ENCODE measurements at regions not wholly inside any gene's neighbourhood (a gene's known extent, or its start where the extent isn't known, plus 50 kb on each side); places are given as distances from the start of the nearest gene placed in this dataset.
A peak's percentile ranks its signal among the peaks of the same experiment; 100 is the strongest.

DNA sequence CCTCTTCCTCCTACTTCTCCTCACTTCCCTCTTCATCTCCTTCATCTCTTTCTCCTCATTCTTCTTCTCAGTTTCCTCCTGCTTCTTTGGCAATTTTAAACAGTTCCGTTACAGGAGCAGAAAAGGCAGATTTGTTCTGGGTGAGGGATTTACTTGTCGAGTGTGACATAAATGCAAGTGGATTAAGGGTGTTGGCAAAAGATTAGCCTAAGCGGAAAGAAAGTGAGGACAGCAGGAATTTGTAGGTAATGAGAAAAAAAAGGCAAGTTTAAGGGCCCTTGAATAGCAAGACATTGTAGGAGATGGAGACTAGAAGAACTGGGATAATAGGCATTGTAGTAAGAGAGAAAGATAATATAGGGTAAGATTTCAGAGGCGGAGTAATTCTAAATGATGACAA, 841.6 kb downstream of the RAPGEF2 start:
- DNase-seq (ENCODE audit: low read depth, low spot score) (no peak), FAIRE-seq (no peak)
- Histone ChIP-seq H4K20me1 (ENCODE audit: control insufficient read depth, extremely low read depth, insufficient read depth, low read length) (no peaks in the 10 kb centered on the region), H3K79me2 (ENCODE audit: control insufficient read depth, insufficient read depth, low read length) (no peaks in the 10 kb centered on the region), H3K9me1 (ENCODE audit: control insufficient read depth, extremely low read depth, insufficient read depth, low read length) (no peaks in the 10 kb centered on the region), H3K27ac (ENCODE audit: control insufficient read depth, insufficient read depth, low read length) (no peak overlapping the region), H3K4me1 (ENCODE audit: control insufficient read depth, extremely low read depth, insufficient read depth, low read length) (no peaks in the 10 kb centered on the region), H3K27me3 (ENCODE audit: control insufficient read depth, extremely low read depth, insufficient read depth, low read length) (no peaks in the 10 kb centered on the region), H3K9me3 (ENCODE audit: control insufficient read depth, low read depth, low read length) (no peaks in the 10 kb centered on the region), H2AFZ (ENCODE audit: control insufficient read depth, low read length) (no peak overlapping the region), H3K4me2 (ENCODE audit: control insufficient read depth, extremely low read depth, insufficient read depth, low read depth, low read length) (no peak overlapping the region), H3K36me3 (ENCODE audit: control insufficient read depth in 2 of 2, extremely low read depth in 1 of 2, insufficient read depth in 2 of 2, low read length in 2 of 2) (no peaks in the 10 kb centered on the region), H3K9ac (ENCODE audit: control insufficient read depth, extremely low read depth, insufficient read depth, low read length) (no peak overlapping the region), H3K4me3 (ENCODE audit: control insufficient read depth in 2 of 3, extremely low read depth in 1 of 3, insufficient read depth in 2 of 3, low read depth in 1 of 3, low read length in 3 of 3) (no peak overlapping the region)
- dilution Hi-C loops (cut with MboI; ENCODE audit: extremely low pct_ligation_motif_present, low sequenced_read_pairs) = no loop called here
- TF ChIP-seq EZH2 (IDR thresholded peaks at IDR 0.05; ENCODE audit: low read length) = no peak
- TF ChIP-seq, protein P1, sequence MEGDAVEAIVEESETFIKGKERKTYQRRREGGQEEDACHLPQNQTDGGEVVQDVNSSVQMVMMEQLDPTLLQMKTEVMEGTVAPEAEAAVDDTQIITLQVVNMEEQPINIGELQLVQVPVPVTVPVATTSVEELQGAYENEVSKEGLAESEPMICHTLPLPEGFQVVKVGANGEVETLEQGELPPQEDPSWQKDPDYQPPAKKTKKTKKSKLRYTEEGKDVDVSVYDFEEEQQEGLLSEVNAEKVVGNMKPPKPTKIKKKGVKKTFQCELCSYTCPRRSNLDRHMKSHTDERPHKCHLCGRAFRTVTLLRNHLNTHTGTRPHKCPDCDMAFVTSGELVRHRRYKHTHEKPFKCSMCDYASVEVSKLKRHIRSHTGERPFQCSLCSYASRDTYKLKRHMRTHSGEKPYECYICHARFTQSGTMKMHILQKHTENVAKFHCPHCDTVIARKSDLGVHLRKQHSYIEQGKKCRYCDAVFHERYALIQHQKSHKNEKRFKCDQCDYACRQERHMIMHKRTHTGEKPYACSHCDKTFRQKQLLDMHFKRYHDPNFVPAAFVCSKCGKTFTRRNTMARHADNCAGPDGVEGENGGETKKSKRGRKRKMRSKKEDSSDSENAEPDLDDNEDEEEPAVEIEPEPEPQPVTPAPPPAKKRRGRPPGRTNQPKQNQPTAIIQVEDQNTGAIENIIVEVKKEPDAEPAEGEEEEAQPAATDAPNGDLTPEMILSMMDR (optimal IDR thresholded peaks at IDR 0.05 in 1 of 3, IDR thresholded peaks at IDR 0.05 in 1 of 3, conservative IDR thresholded peaks at IDR 0.05 in 1 of 3; ENCODE audit: extremely low read depth in 1 of 3, insufficient read depth in 2 of 3, low read length in 3 of 3) = no peak

- TF ChIP-seq, protein P1 (optimal IDR thresholded peaks at IDR 0.05 in 1 of 3, IDR thresholded peaks at IDR 0.05 in 1 of 3, conservative IDR thresholded peaks at IDR 0.05 in 1 of 3; ENCODE audit: extremely low read depth in 1 of 3, insufficient read depth in 2 of 3, low read length in 3 of 3) = peak in 2 of 3 experiments; percentile 56 to 58
- TF ChIP-seq EZH2 (IDR thresholded peaks at IDR 0.05; ENCODE audit: low read length) = no peak
- Histone ChIP-seq H2AFZ (ENCODE audit: control insufficient read depth, low read length) (no peak overlapping the region), H3K36me3 (ENCODE audit: control insufficient read depth in 2 of 2, extremely low read depth in 1 of 2, insufficient read depth in 2 of 2, low read length in 2 of 2) (no peaks in the 10 kb centered on the region), H3K9me3 (ENCODE audit: control insufficient read depth, low read depth, low read length) (no peaks in the 10 kb centered on the region), H3K9ac (ENCODE audit: control insufficient read depth, extremely low read depth, insufficient read depth, low read length) (no peak overlapping the region), H3K4me2 (ENCODE audit: control insufficient read depth, extremely low read depth, insufficient read depth, low read depth, low read length) (no peak overlapping the region), H3K27me3 (ENCODE audit: control insufficient read depth, extremely low read depth, insufficient read depth, low read length) (no peaks in the 10 kb centered on the region), H3K4me1 (ENCODE audit: control insufficient read depth, extremely low read depth, insufficient read depth, low read length) (no peaks in the 10 kb centered on the region), H3K27ac (ENCODE audit: control insufficient read depth, insufficient read depth, low read length) (no peak overlapping the region), H3K9me1 (ENCODE audit: control insufficient read depth, extremely low read depth, insufficient read depth, low read length) (no peaks in the 10 kb centered on the region), H3K4me3 (ENCODE audit: control insufficient read depth in 2 of 3, extremely low read depth in 1 of 3, insufficient read depth in 2 of 3, low read depth in 1 of 3, low read length in 3 of 3) (no peak overlapping the region), H3K79me2 (ENCODE audit: control insufficient read depth, insufficient read depth, low read length) (no peaks in the 10 kb centered on the region), H4K20me1 (ENCODE audit: control insufficient read depth, extremely low read depth, insufficient read depth, low read length) (no peaks in the 10 kb centered on the region)
- DNase-seq (ENCODE audit: low read depth, low spot score) (peak; percentile 28), FAIRE-seq (no peak)
- dilution Hi-C loops (cut with MboI; ENCODE audit: extremely low pct_ligation_motif_present, low sequenced_read_pairs) = no loop called here
These were observed 844.2 kb downstream of the RAPGEF2 start for GRCh38 chr4:159946983-159947615.

All from keratinocyte (primary cell).